Breast epithelium (tissue), 3 donors: ENCODE measurements at regions not wholly inside any gene's neighbourhood (a gene's known extent, or its start where the extent isn't known, plus 50 kb on each side); places are given as distances from the start of the nearest gene placed in this dataset.

Experiments used
- POLR2AphosphoS5 ChIP-seq, 3 donors: sonication (generic); formaldehyde crosslinking; IDR thresholded peaks; one replicate each; pipeline ENCODE4 v1.6.1; 2017; ENCODE audit warnings: antibody characterized with exemption in 3 of 3
- TF ChIP-seq, protein P1 (sequence below), 3 donors: fragments of 450-650 bp; IDR thresholded peaks; one replicate each; pipeline ENCODE4 v1.5.1; 2016 to 2017; ENCODE audit warnings: antibody characterized with exemption in 3 of 3, mild to moderate bottlenecking in 3 of 3, moderate library complexity in 3 of 3

DNA sequence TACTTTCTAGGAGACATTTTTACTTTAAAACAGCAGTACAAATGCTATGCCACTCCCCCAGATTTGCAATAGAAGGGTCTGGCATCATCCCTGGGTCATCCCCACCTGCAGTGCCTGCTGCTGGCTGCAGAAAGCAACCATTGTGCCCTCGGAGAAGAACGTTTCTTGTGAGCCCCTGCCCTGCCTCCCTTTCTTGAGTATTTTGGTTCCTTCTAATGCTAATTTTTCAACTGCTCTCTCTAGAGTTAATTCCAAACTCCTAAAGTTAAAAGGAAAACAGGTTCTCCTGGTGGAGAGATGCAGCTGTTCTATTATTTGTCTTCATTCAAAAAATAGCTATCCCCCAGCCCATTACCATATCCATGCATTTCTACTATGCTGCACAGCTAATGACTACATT is 107.1 kb downstream of the IDS start:
- TF ChIP-seq POLR2AphosphoS5 (IDR thresholded peaks at IDR 0.05), result no peak
- TF ChIP-seq, protein P1, sequence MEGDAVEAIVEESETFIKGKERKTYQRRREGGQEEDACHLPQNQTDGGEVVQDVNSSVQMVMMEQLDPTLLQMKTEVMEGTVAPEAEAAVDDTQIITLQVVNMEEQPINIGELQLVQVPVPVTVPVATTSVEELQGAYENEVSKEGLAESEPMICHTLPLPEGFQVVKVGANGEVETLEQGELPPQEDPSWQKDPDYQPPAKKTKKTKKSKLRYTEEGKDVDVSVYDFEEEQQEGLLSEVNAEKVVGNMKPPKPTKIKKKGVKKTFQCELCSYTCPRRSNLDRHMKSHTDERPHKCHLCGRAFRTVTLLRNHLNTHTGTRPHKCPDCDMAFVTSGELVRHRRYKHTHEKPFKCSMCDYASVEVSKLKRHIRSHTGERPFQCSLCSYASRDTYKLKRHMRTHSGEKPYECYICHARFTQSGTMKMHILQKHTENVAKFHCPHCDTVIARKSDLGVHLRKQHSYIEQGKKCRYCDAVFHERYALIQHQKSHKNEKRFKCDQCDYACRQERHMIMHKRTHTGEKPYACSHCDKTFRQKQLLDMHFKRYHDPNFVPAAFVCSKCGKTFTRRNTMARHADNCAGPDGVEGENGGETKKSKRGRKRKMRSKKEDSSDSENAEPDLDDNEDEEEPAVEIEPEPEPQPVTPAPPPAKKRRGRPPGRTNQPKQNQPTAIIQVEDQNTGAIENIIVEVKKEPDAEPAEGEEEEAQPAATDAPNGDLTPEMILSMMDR (IDR thresholded peaks at IDR 0.05), result no peak
